Activated CD8-positive, alpha-beta T cell treated with anti-CD3 and anti-CD28 coated beads, Interleukin-2, amount 10 ng/mL, durations not matched to agents 7 days and 5 days (primary cell): ENCODE measurements at regions not wholly inside any gene's neighbourhood (a gene's known extent, or its start where the extent isn't known, plus 50 kb on each side); places are given as distances from the start of the nearest gene placed in this dataset.

Source experiments
- ATAC-seq: fragments of 150-1000 bp; cut with Tn5 transposase; one replicate; pipeline ENCODE4 v1.10.0; 2021; ENCODE audit warnings: moderate library complexity
- CTCF ChIA-PET: fragments of 350-600 bp; sonication (Branson Sonifier 250); formaldehyde crosslinking; loops from one replicate; lab custom pipeline; 2021; ENCODE audit warnings: antibody characterized with exemption; lab: Charles Lee
- POLR2A ChIA-PET: fragments of 350-600 bp; sonication (Branson Sonifier 250); formaldehyde crosslinking; loops from one replicate; lab custom pipeline; 2021; ENCODE audit warnings: antibody characterized with exemption; lab: Charles Lee
- DNase-seq: peaks from one replicate; pipeline ENCODE4 v3.0.0-alpha.2; 2020
- H3K27ac Mint-ChIP-seq: one replicate; pipeline ENCODE4 v1.8.0; 2021; ENCODE audit warnings: mild to moderate bottlenecking, mixed read lengths
- H3K27me3 Mint-ChIP-seq: one replicate; pipeline ENCODE4 v1.8.0; 2021; ENCODE audit warnings: low read depth, mixed read lengths
- H3K36me3 Mint-ChIP-seq: one replicate; pipeline ENCODE4 v1.8.0; 2021; ENCODE audit warnings: low read depth, mixed read lengths
- H3K4me1 Mint-ChIP-seq: one replicate; pipeline ENCODE4 v1.8.0; 2021; ENCODE audit warnings: low read depth, mixed read lengths
- H3K4me3 Mint-ChIP-seq: one replicate; pipeline ENCODE4 v1.8.0; 2021; ENCODE audit warnings: mild to moderate bottlenecking, mixed read lengths
- H3K9me3 Mint-ChIP-seq: one replicate; pipeline ENCODE4 v1.8.0; 2022; ENCODE audit warnings: mixed read lengths; ENCODE audit not compliant: insufficient read depth

DNA sequence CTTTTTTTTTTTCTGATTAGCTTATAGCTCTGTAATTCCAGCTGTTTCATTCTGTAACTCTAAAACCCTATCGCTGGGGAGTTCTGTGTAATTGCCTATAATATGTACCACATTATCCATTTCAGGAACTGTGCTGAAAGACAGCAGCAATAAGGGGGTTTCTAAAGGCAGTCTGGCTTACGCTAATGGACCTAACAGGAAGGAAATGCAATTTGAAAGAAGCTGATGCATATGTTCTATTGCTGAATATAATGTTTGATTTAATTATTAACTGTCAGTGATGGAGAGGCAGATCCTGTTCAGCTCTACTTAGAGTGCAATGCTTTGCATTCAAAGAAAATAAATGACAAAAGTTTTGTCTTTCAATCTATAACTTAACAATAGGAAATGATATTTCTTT is 209.4 kb upstream of the SNX7 start:
- H3K4me1 Mint-ChIP-seq, result no peaks in the 10 kb centered on the region
- CTCF ChIA-PET, result no interaction called here
- POLR2A ChIA-PET, result interaction anchor here (0.6 kb wide), 1 partner anchor 159 kb away, joined by 3 read pairs; no protein-coding TSS in a partner anchor
- DNase-seq (no peak), ATAC-seq (no peak)
- peaks cover 2% of the 10 kb centered on the region for H3K27me3 Mint-ChIP-seq
- H3K27ac Mint-ChIP-seq, result no peak overlapping the region
- H3K4me3 Mint-ChIP-seq, result no peak overlapping the region
- H3K9me3 Mint-ChIP-seq, result peaks cover 2% of the 10 kb centered on the region
- H3K36me3 Mint-ChIP-seq, result no peaks in the 10 kb centered on the region

DNA sequence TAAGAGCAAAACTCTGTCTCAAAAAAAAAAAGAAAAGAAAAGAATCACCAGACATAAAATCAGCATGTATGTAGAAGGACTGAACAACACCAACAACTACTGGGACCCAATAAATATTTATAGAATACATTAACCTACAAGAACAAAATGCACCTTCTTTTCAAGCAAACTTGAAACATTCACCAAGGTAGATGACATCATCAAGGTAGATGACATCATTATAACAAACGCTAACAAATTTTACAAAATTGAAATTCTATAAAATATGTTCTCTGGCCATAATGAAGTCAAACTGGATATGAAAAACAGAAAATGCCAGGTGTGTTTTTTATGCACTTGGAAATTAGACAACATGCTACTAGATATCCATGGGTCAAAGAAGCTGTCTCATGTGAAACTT is 220.2 kb upstream of the SNX7 start:
- ChIA-PET POLR2A (no interaction called here), CTCF (no interaction called here)
- Mint-ChIP-seq H3K4me3 (no peak overlapping the region), H3K9me3 (no peaks in the 10 kb centered on the region), H3K4me1 (no peaks in the 10 kb centered on the region), H3K36me3 (no peaks in the 10 kb centered on the region), H3K27ac (no peak overlapping the region), H3K27me3 (no peaks in the 10 kb centered on the region)
- DNase-seq (no peak), ATAC-seq (no peak)

DNA sequence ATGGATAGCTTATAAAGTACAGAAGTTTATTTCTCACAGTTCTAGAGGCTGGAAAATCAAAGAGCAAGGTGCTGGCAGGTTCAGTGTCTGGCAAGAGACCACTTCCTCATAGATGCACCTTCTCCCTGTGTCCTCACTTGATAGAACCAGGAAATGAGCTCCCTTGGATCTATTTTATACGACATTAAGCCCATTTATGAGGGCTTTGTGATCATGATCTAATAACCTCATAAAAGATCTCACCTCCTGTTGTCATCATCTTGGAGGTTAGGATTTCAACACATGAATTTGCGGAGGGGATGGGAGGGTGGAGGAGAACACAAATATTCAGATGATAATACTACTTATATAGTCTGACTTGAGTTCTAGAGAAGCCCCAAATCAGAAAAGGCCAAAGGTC is 222.1 kb upstream of the SNX7 start:
- Mint-ChIP-seq H3K9me3 (no peaks in the 10 kb centered on the region), H3K36me3 (no peaks in the 10 kb centered on the region), H3K4me1 (no peaks in the 10 kb centered on the region), H3K27me3 (no peaks in the 10 kb centered on the region), H3K27ac (no peak overlapping the region), H3K4me3 (no peak overlapping the region)
- POLR2A ChIA-PET, result no interaction called here
- DNase-seq, result no peak
- no peak for ATAC-seq
- CTCF ChIA-PET, result no interaction called here

DNA sequence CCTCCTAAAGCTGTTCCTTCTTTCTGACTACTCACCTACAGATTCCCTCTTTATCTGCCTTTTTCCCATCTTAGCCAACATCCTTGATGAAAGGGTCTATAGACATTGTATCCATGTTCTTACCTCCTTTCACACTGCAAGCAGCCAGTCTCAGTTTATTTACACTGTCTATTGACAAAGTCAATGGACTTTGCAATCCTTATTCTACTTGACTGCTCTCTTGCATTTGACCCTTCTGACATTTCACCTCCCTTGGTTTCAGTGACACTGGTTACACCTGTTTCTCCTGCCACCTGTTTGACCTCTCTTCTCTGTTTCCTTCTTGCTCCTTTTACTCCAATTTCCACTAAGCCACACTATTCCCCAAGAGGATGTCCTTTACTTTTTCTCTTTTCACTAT is 224.0 kb upstream of the SNX7 start:
- ChIA-PET CTCF (no interaction called here), POLR2A (no interaction called here)
- Mint-ChIP-seq H3K4me3 (no peak overlapping the region), H3K36me3 (no peaks in the 10 kb centered on the region), H3K27ac (no peak overlapping the region), H3K27me3 (no peaks in the 10 kb centered on the region), H3K9me3 (no peaks in the 10 kb centered on the region), H3K4me1 (no peaks in the 10 kb centered on the region)
- DNase-seq (no peak), ATAC-seq (no peak)

DNA sequence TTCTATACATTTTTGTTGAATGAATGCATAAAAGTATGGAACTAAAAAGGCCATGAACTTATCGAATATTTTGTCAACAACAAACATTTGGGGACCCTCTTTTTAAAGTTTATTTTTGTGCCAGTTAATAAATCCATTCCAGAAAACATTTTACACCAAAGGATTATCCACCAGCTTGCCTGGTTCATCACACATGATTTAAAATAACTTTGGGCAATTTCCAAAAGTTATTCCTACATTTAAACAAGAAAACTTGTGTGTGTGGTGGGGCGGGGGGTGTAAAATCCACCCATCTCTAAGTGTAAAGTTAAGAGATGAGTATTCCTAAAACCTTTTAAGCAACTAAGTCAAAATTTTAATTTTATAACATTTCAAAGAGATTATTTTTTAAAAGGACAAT is 224.5 kb upstream of the SNX7 start:
- Mint-ChIP-seq H3K36me3 (no peaks in the 10 kb centered on the region), H3K4me3 (no peak overlapping the region), H3K27ac (no peak overlapping the region), H3K4me1 (no peaks in the 10 kb centered on the region), H3K9me3 (no peaks in the 10 kb centered on the region), H3K27me3 (no peaks in the 10 kb centered on the region)
- ChIA-PET POLR2A (no interaction called here), CTCF (no interaction called here)
- DNase-seq (no peak), ATAC-seq (no peak)

DNA sequence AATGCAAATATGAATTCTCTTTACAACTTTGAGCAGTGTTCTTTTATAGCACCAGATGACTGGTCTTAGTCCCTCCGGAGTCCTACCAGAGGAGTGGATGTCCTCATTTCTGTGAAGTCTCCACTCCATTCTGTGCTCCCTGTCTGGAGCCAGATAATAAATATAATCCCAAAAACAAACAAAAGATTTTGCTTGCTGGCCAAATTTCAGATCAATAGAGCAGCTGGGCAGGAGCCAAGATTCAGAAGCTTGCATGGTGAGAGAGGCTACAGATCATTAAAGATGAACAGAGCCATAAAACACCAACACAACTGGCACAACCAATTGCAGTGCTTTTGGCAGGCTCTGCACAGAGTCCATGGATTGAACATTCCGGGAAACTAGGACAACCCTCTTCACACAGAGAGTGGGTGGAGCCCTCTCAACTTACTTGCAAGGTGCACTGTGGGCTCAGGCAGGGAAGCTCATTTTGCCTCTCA is 231.5 kb upstream of the SNX7 start:
- no peak overlapping the region for H3K4me3 Mint-ChIP-seq
- POLR2A ChIA-PET, result no interaction called here
- DNase-seq (no peak), ATAC-seq (no peak)
- H3K27ac Mint-ChIP-seq, result no peak overlapping the region
- CTCF ChIA-PET, result no interaction called here
- H3K36me3 Mint-ChIP-seq, result no peaks in the 10 kb centered on the region
- H3K9me3 Mint-ChIP-seq, result no peaks in the 10 kb centered on the region
- no peaks in the 10 kb centered on the region for H3K4me1 Mint-ChIP-seq
- H3K27me3 Mint-ChIP-seq, result no peaks in the 10 kb centered on the region

DNA sequence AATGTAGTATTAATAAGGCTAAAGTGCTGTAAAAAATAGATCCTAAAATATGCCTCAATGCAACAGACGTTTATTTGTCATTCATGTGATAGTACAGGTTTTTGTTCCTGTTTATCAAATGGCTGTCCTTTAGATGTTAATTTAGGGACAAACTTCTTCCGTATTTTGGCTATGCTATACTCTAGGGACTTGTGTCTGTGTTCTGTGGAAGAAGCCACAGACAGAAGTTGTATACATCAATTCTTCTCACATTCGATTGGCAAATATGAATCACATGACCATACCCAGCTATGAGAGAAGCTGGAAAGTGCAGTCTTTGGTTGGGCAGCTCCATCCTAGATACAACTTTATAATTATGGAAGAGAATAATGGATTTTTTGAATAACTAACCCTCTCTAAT is 232.7 kb upstream of the SNX7 start:
- POLR2A ChIA-PET, result no interaction called here
- Mint-ChIP-seq H3K4me1 (no peaks in the 10 kb centered on the region), H3K27ac (no peak overlapping the region)

DNA sequence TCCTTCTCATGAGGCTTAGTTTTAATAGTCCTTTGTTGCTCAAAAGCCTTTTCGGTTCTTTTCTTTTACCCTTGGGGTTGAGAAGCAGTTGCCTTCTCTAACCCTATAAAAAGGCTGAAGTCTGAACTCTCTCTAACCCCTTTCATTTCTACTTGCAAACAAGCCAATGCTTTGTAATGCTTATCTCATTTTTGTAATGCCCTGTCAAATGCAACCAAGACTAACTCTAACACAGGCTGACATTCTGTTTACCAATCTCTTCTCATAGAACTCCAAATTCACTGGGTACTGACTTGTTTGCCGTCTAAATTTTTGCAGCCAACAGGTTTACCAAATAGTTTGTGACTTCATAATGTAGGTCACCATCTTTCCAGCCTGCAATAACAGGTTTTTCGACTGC is 233.9 kb upstream of the SNX7 start:
- Mint-ChIP-seq H3K27ac (no peak overlapping the region), H3K4me1 (no peaks in the 10 kb centered on the region), H3K27me3 (no peaks in the 10 kb centered on the region), H3K9me3 (no peaks in the 10 kb centered on the region), H3K36me3 (no peaks in the 10 kb centered on the region), H3K4me3 (no peak overlapping the region)
- POLR2A ChIA-PET, result no interaction called here
- ATAC-seq (no peak), DNase-seq (no peak)
- CTCF ChIA-PET, result no interaction called here

More for the DNA sequence above, 232.7 kb upstream of the SNX7 start:
- no peak for ATAC-seq
- no peaks in the 10 kb centered on the region for H3K9me3 Mint-ChIP-seq
- no peak overlapping the region for H3K4me3 Mint-ChIP-seq
- H3K27me3 Mint-ChIP-seq, result no peaks in the 10 kb centered on the region
- no peaks in the 10 kb centered on the region for H3K36me3 Mint-ChIP-seq
- DNase-seq, result no peak
- CTCF ChIA-PET, result no interaction called here

DNA sequence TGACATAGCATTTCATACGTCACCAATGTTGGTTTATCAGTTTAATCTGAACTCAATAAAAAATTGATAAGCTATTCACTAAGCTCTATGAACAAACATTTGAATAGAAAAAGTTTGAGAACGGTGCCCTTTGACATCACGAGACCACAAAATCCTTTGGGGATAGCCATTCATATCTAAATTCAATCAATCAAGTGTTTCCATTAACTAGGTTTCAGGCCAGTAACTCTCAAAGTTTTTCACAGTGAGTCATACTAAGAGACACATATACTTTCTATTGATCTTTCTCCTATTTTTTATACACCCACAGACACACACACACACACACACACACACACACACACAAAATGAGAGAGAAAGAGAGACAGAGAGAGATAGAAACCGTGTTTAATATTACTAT is 235.4 kb upstream of the SNX7 start:
- POLR2A ChIA-PET, result no interaction called here
- Mint-ChIP-seq H3K4me1 (no peaks in the 10 kb centered on the region), H3K9me3 (no peaks in the 10 kb centered on the region), H3K27ac (no peak overlapping the region), H3K27me3 (no peaks in the 10 kb centered on the region), H3K4me3 (no peak overlapping the region), H3K36me3 (no peaks in the 10 kb centered on the region)
- ATAC-seq, result no peak
- no peak for DNase-seq
- CTCF ChIA-PET, result no interaction called here

DNA sequence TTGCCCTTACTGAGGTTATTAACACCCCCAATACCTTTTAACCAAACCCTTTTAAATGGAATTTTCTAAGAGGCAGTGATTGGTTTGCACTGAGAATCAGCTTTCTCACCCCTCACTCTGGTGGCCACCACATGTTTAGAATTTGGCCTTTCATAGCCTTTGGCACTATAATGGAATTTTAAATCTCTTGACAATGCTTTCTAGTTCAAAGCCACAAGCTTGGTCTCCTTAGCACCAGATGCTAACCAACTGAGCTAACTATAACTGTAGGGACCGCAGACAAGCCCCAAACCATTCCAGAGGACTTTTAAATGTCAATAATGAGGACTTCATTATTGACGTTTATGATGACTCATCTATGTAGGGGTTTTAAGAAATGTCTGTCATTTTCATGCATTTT is 238.7 kb upstream of the SNX7 start:
- Mint-ChIP-seq H3K4me3 (no peak overlapping the region), H3K9me3 (no peaks in the 10 kb centered on the region), H3K4me1 (no peaks in the 10 kb centered on the region), H3K27ac (no peak overlapping the region), H3K36me3 (no peaks in the 10 kb centered on the region), H3K27me3 (no peaks in the 10 kb centered on the region)
- ChIA-PET POLR2A (no interaction called here), CTCF (no interaction called here)
- DNase-seq, result no peak
- ATAC-seq, result no peak

DNA sequence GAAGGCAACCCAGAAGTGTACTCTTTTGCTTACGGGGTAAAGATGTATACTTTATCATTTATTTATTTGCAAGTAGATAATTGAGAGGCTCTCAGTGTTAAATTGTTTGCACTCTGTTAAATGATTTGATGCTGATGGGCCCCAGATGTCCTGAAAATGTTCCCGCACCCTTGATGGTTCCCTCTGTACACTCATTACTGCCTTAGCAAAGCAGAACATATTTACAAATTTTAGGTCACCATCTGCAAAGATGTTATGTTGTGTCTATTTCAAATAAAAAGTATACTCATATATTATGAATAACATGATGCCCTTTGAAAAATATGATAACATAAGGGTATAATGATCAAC is 240.5 kb upstream of the SNX7 start:
- H3K9me3 Mint-ChIP-seq, result no peaks in the 10 kb centered on the region
- H3K4me3 Mint-ChIP-seq, result no peak overlapping the region
- CTCF ChIA-PET, result no interaction called here
- H3K4me1 Mint-ChIP-seq, result no peaks in the 10 kb centered on the region
- H3K27me3 Mint-ChIP-seq, result peaks cover 3% of the 10 kb centered on the region
- POLR2A ChIA-PET, result interaction anchor here (0.5 kb wide), 1 partner anchor 11 kb away, joined by 5 read pairs; no protein-coding TSS in a partner anchor
- no peak overlapping the region for H3K27ac Mint-ChIP-seq
- ATAC-seq, result no peak
- H3K36me3 Mint-ChIP-seq, result no peaks in the 10 kb centered on the region
- no peak for DNase-seq

DNA sequence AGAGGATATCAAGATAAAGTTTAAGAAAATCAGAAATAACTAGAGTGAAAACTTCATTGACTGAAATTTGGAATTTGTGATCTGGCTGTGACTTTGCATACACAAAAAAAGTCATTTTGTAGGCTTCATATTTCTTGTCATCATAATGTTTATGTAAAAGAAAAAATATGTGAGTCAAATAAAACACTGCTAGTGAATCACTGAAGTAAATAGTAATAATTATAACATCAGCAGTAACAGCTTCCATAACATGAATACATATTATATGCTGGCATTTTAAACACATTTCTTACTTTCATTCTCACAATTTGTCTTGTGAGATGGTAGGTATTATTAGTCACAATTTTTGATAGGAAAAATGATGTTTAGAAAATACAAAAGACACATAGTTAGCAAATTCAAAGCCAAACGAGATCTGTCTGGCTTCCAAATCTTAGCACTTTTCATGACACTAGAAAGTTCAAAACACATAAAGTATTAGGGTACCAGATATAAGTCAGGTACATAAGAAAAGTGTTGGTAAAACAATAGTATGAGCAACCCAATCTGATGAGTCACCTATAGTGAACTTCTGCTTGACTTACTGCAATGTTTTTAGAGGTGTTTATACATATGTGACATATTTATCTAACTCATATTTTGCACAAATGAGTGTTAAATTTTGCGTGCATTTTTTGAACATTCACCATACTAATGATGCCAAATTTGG is 241.0 kb upstream of the SNX7 start:
- DNase-seq (no peak), ATAC-seq (no peak)
- Mint-ChIP-seq H3K9me3 (no peaks in the 10 kb centered on the region), H3K27ac (no peak overlapping the region), H3K36me3 (no peaks in the 10 kb centered on the region), H3K4me1 (no peaks in the 10 kb centered on the region), H3K27me3 (peaks cover 3% of the 10 kb centered on the region), H3K4me3 (no peak overlapping the region)
- POLR2A ChIA-PET, result interaction anchor here (0.5 to 0.6 kb wide), 2 partner anchors 10 to 274 kb away, joined by 3 to 5 read pairs; no protein-coding TSS in a partner anchor
- CTCF ChIA-PET, result no interaction called here

DNA sequence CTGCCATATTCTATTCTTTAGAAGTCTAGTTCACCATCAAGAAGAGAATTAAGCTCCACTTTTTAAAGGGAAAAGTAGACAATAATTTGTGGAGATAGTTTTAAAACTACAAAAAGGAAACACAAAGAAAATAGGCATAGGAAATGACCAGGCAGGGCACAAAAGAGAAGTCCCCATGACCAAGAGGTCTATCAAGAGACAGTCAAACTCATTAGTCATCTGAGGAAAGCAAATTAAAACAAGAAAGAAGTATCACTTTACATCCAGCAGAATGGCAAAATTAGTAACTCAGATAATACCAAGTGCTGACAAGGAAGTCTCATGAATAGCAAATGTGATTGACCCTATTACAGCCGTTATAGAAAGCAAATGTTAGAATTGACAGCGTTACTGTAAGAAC is 243.7 kb upstream of the SNX7 start:
- ChIA-PET CTCF (no interaction called here), POLR2A (no interaction called here)
- no peak for DNase-seq
- H3K27me3 Mint-ChIP-seq, result peaks cover 6% of the 10 kb centered on the region
- ATAC-seq, result no peak
- H3K4me3 Mint-ChIP-seq, result no peak overlapping the region
- H3K36me3 Mint-ChIP-seq, result no peaks in the 10 kb centered on the region
- H3K9me3 Mint-ChIP-seq, result no peaks in the 10 kb centered on the region
- no peak overlapping the region for H3K27ac Mint-ChIP-seq
- no peaks in the 10 kb centered on the region for H3K4me1 Mint-ChIP-seq
